K562 (cell line): ENCODE measurements at regions not wholly inside any gene's neighbourhood (a gene's known extent, or its start where the extent isn't known, plus 50 kb on each side); places are given as distances from the start of the nearest gene placed in this dataset.

Experiments
- ATAC-seq: fragments of 200-7000 bp; cut with Tn5 transposase; 3 replicates; pipeline ENCODE4 v1.9.1; 2020; ENCODE audit warnings: moderate library complexity
- BruUV-seq: library from RNA; stranded (reverse); fragments of 400-500 nt; replicated peaks from 2 replicates; lab custom pipeline; 2021; lab: Mats Ljungman, UMichigan
- CTCF ChIA-PET: fragments of 300-600 bp; formaldehyde crosslinking; extraction: SDS; loops from one replicate; lab custom pipeline; 2021; ENCODE audit warnings: low intra/inter-chr PET ratio; lab: Yijun Ruan, JAX
- POLR2A ChIA-PET: fragments of 300-600, 350-650 bp; sonication (Branson Sonifier 250); formaldehyde crosslinking; extraction: SDS; loops from one replicate; lab custom pipeline; 2021; ENCODE audit warnings: antibody characterized with exemption, inconsistent platforms; lab: Yijun Ruan, JAX
- DNase-seq, 4 experiments: peaks; one replicate each; pipeline versions ENCODE4 v3.0.0 to v3.0.0-alpha.2; 2011 to 2018; ENCODE audit warnings: low spot score in 3 of 4, mixed read lengths in 3 of 4; ENCODE audit errors: extremely low read depth in 1 of 4
- FAIRE-seq: peaks from 2 replicates; lab custom pipeline; 2011; peaks lifted over from hg19 to GRCh38; lab: Jason Lieb, UNC
- H2AFZ ChIP-seq: 2 replicates; pipeline ENCODE4 v1.6.0; 2011; ENCODE audit warnings: low read depth, low read length, control low read depth, inconsistent platforms
- H3K27ac ChIP-seq: fragments of 200-600 bp; 3 replicates; pipeline ENCODE4 v1.8.0; 2011; ENCODE audit warnings: low read depth, mild to moderate bottlenecking, control low read depth, inconsistent platforms, low read length, moderate library complexity, mixed read lengths; ENCODE audit errors: extremely low read depth
- H3K27me3 ChIP-seq, 2 experiments: fragments of 300-600 bp in 1 of 2; 2 replicates in 1 of 2; 3 replicates in 1 of 2; pipeline versions ENCODE4 v1.6.0 to v1.8.0; 2011; ENCODE audit warnings: inconsistent platforms in 2 of 2, low read length in 2 of 2, mild to moderate bottlenecking in 1 of 2, mixed read lengths in 1 of 2, moderate library complexity in 1 of 2; ENCODE audit not compliant: control insufficient read depth in 2 of 2, insufficient read depth in 2 of 2
- H3K36me3 ChIP-seq: fragments of 300-600 bp; 3 replicates; pipeline ENCODE4 v1.8.0; 2011; ENCODE audit warnings: mild to moderate bottlenecking, low read length, inconsistent platforms; ENCODE audit not compliant: control insufficient read depth, insufficient read depth
- H3K4me1 ChIP-seq, 2 experiments: fragments of 200-600 bp in 1 of 2; replicated peaks in 1 of 2; 2 replicates in 1 of 2; 3 replicates in 1 of 2; pipeline versions ENCODE4 v1.5.1 to v1.8.0; 2011; ENCODE audit warnings: inconsistent platforms in 2 of 2, low read length in 2 of 2, mild to moderate bottlenecking in 1 of 2, mixed read lengths in 1 of 2, moderate library complexity in 1 of 2; ENCODE audit not compliant: control insufficient read depth in 2 of 2, insufficient read depth in 2 of 2
- H3K4me2 ChIP-seq: 2 replicates; pipeline ENCODE4 v1.6.1; 2011; ENCODE audit warnings: low read length, control low read depth, inconsistent platforms, mixed read lengths; ENCODE audit not compliant: insufficient read depth
- H3K4me3 ChIP-seq: fragments of 200-600 bp; sonication (generic), shearing (Covaris generic); 2 replicates; pipeline ENCODE4 v1.5.1; 2016; ENCODE audit warnings: control low read depth, inconsistent platforms
- H3K79me2 ChIP-seq: fragments of 200-600 bp; 3 replicates; pipeline ENCODE4 v1.8.0; 2011; ENCODE audit warnings: low read length, inconsistent platforms; ENCODE audit not compliant: control insufficient read depth, insufficient read depth
- H3K9ac ChIP-seq, 2 experiments: 2 replicates each; pipeline versions ENCODE4 v1.6.0 to v1.6.1; 2011; ENCODE audit warnings: low read depth in 2 of 2, low read length in 2 of 2, control low read depth in 1 of 2, inconsistent platforms in 1 of 2, mild to moderate bottlenecking in 1 of 2, mixed read lengths in 1 of 2; ENCODE audit not compliant: insufficient read depth in 1 of 2
- H3K9me1 ChIP-seq: one replicate; pipeline ENCODE4 v1.6.0; 2011; ENCODE audit warnings: inconsistent platforms, mild to moderate bottlenecking, low read length, moderate library complexity; ENCODE audit not compliant: control insufficient read depth, insufficient read depth
- H3K9me3 ChIP-seq: replicated peaks from 2 replicates; pipeline ENCODE4 v1.5.1; 2011; ENCODE audit warnings: low read depth, low read length, inconsistent platforms; ENCODE audit not compliant: control insufficient read depth, insufficient read depth
- H4K20me1 ChIP-seq: replicated peaks from 2 replicates; pipeline ENCODE4 v1.6.1; 2011; ENCODE audit warnings: low read length, inconsistent platforms, mixed read lengths; ENCODE audit not compliant: control insufficient read depth, insufficient read depth
- KLF16 ChIP-seq: IDR thresholded peaks from 2 replicates; pipeline ENCODE4 v1.6.1; 2016; ENCODE audit warnings: antibody characterized with exemption
- MTA1 ChIP-seq: fragments of 450-650 bp; IDR thresholded peaks from 2 replicates; pipeline ENCODE4 v1.6.1; 2017; ENCODE audit warnings: borderline replicate concordance
- MYNN ChIP-seq, 2 experiments: sonication (generic); formaldehyde crosslinking in 1 of 2; IDR thresholded peaks; 2 replicates each; pipeline versions ENCODE4 v1.5.0 to v1.6.1; 2016 to 2020; ENCODE audit warnings: antibody characterized with exemption in 1 of 2, missing genetic modification reagents in 1 of 2
- NFXL1 ChIP-seq: fragments of 450-650 bp; formaldehyde crosslinking; IDR thresholded peaks from 2 replicates; pipeline ENCODE4 v1.4.0; 2021; ENCODE audit warnings: mild to moderate bottlenecking
- TOE1 ChIP-seq, 2 experiments: fragments of 450-650 bp in 1 of 2; sonication (generic) in 1 of 2; formaldehyde crosslinking in 1 of 2; IDR thresholded peaks; 2 replicates each; pipeline versions ENCODE4 v1.7.1 to v1.8.0; 2016 to 2022; ENCODE audit warnings: borderline replicate concordance in 2 of 2, mild to moderate bottlenecking in 2 of 2, antibody characterized with exemption in 1 of 2, inconsistent platforms in 1 of 2, low read depth in 1 of 2, missing genetic modification reagents in 1 of 2, moderate library complexity in 1 of 2
- WGBS: fragments of 100-300 bp; shearing (Covaris generic); methylation state at CpG from one replicate; pipeline ENCODE4 v1.1.6; 2016; ENCODE audit warnings: low coverage, mixed read lengths; ENCODE audit not compliant: insufficient coverage; ENCODE audit errors: missing lambda C conversion rate; 5-methylcytosine and 5-hydroxymethylcytosine counted together
- in situ Hi-C: fragments of 300-500 bp; cut with MboI; formaldehyde crosslinking; loops from 4 replicates; pipeline ENCODE4 v1.15.0; 2018; ENCODE audit warnings: inconsistent platforms, mixed read lengths
- intact Hi-C: fragments of 100-400 bp; cut with micrococcal nuclease; formaldehyde crosslinking; loops from 2 replicates; pipeline ENCODE4 v1.14.2; 2022
- TF ChIP-seq, protein P1 (sequence below): fragments of 250-450 bp; sonication (Bioruptor Pico); IDR thresholded peaks from 2 replicates; pipeline ENCODE4 v1.4.0; 2020
- TF ChIP-seq, protein P2 (sequence below): fragments of 250-450 bp; sonication (Bioruptor Pico); IDR thresholded peaks from 2 replicates; pipeline ENCODE4 v1.8.0; 2022; ENCODE audit warnings: moderate library complexity, mild to moderate bottlenecking, inconsistent platforms
- TF ChIP-seq, protein P3 (sequence below): fragments of 450-650 bp; IDR thresholded peaks from 2 replicates; pipeline ENCODE4 v1.6.1; 2016; ENCODE audit warnings: low read depth

DNA sequence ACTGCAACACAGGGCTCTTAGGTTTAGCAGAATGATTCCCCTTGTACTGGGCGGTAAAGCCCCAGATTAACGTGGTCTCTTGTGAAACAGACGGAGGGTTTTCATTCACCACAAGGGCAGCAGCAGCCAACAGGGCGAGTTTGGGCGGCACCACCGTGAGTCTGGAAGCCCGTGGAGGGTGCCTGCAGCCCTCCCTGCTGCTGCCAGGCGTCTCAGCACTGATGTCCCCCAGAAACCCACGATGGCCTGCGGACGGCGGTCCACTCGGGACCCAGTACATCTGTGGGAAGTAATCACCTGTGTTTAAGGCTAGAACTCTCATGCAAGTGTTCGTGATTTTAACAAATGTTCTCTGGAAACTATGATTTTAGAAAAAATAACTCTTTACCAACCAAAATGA lies 67.8 kb downstream of the IRX2 start:
- Histone ChIP-seq H3K36me3 (no peaks in the 10 kb centered on the region), H3K9me1 (no peaks in the 10 kb centered on the region), H3K9ac (no peak overlapping the region), H3K9me3 (no peaks in the 10 kb centered on the region), H3K4me3 (no peak overlapping the region), H3K27ac (no peak overlapping the region), H3K4me1 (no peaks in the 10 kb centered on the region), H3K4me2 (no peak overlapping the region), H3K79me2 (no peaks in the 10 kb centered on the region), H4K20me1 (0 out of 2 replicates have a peak, but pooled peaks cover 5% of the 10 kb centered on the region), H3K27me3 (peaks cover 0 to 27% of the 10 kb centered on the region in 2 experiments; a peak in 2 of 5 replicates), H2AFZ (no peak overlapping the region)
- in situ Hi-C loops = no loop called here
- BruUV-seq = no TSS peak
- TF ChIP-seq, protein P1, sequence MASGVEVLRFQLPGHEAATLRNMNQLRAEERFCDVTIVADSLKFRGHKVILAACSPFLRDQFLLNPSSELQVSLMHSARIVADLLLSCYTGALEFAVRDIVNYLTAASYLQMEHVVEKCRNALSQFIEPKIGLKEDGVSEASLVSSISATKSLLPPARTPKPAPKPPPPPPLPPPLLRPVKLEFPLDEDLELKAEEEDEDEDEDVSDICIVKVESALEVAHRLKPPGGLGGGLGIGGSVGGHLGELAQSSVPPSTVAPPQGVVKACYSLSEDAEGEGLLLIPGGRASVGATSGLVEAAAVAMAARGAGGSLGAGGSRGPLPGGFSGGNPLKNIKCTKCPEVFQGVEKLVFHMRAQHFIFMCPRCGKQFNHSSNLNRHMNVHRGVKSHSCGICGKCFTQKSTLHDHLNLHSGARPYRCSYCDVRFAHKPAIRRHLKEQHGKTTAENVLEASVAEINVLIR (CRISPR knock-in tag) = no peak
- TF ChIP-seq MTA1 = no peak
- TF ChIP-seq KLF16 = no peak
- TF ChIP-seq, protein P2, sequence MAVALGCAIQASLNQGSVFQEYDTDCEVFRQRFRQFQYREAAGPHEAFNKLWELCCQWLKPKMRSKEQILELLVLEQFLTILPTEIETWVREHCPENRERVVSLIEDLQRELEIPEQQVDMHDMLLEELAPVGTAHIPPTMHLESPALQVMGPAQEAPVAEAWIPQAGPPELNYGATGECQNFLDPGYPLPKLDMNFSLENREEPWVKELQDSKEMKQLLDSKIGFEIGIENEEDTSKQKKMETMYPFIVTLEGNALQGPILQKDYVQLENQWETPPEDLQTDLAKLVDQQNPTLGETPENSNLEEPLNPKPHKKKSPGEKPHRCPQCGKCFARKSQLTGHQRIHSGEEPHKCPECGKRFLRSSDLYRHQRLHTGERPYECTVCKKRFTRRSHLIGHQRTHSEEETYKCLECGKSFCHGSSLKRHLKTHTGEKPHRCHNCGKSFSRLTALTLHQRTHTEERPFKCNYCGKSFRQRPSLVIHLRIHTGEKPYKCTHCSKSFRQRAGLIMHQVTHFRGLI (CRISPR knock-in tag) = no peak
- TF ChIP-seq, protein P3, sequence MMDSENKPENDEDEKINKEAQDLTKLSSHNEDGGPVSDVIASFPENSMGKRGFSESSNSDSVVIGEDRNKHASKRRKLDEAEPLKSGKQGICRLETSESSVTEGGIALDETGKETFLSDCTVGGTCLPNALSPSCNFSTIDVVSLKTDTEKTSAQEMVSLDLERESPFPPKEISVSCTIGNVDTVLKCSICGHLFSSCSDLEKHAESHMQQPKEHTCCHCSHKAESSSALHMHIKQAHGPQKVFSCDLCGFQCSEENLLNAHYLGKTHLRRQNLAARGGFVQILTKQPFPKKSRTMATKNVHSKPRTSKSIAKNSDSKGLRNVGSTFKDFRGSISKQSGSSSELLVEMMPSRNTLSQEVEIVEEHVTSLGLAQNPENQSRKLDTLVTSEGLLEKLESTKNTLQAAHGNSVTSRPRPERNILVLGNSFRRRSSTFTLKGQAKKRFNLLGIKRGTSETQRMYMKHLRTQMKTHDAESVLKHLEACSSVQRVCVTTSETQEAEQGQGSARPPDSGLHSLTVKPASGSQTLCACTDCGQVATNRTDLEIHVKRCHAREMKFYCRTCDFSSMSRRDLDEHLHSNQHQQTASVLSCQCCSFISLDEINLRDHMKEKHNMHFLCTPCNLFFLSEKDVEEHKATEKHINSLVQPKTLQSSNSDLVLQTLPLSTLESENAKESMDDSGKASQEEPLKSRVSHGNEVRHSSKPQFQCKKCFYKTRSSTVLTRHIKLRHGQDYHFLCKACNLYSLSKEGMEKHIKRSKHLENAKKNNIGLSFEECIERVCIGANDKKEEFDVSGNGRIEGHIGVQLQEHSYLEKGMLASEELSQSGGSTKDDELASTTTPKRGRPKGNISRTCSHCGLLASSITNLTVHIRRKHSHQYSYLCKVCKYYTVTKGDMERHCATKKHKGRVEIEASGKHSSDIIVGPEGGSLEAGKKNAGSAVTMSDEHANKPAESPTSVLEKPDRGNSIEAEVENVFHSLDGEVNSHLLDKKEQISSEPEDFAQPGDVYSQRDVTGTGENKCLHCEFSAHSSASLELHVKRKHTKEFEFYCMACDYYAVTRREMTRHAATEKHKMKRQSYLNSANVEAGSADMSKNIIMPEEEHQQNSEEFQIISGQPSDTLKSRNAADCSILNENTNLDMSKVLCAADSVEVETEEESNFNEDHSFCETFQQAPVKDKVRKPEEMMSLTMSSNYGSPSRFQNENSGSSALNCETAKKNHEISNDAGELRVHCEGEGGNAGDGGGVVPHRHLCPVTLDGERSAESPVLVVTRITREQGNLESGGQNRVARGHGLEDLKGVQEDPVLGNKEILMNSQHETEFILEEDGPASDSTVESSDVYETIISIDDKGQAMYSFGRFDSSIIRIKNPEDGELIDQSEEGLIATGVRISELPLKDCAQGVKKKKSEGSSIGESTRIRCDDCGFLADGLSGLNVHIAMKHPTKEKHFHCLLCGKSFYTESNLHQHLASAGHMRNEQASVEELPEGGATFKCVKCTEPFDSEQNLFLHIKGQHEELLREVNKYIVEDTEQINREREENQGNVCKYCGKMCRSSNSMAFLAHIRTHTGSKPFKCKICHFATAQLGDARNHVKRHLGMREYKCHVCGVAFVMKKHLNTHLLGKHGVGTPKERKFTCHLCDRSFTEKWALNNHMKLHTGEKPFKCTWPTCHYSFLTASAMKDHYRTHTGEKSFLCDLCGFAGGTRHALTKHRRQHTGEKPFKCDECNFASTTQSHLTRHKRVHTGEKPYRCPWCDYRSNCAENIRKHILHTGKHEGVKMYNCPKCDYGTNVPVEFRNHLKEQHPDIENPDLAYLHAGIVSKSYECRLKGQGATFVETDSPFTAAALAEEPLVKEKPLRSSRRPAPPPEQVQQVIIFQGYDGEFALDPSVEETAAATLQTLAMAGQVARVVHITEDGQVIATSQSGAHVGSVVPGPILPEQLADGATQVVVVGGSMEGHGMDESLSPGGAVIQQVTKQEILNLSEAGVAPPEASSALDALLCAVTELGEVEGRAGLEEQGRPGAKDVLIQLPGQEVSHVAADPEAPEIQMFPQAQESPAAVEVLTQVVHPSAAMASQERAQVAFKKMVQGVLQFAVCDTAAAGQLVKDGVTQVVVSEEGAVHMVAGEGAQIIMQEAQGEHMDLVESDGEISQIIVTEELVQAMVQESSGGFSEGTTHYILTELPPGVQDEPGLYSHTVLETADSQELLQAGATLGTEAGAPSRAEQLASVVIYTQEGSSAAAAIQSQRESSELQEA = no peak
- no peak for TF ChIP-seq NFXL1 (CRISPR knock-in tag)
- TF ChIP-seq TOE1 (IDR thresholded peaks at IDR 0.05; ENCODE audit: borderline replicate concordance) = no peak
- no peak for TF ChIP-seq TOE1 (CRISPR knock-in tag; IDR thresholded peaks at IDR 0.05; ENCODE audit: borderline replicate concordance, low read depth)
- no peak for TF ChIP-seq MYNN (IDR thresholded peaks at IDR 0.05)
- TF ChIP-seq MYNN (CRISPR knock-in tag; IDR thresholded peaks at IDR 0.05) = no peak
- FAIRE-seq (no peak), ATAC-seq (no peak), DNase-seq (no peak)
- WGBS = 0% methylated on average over 12 of the region's 14 CpGs
- intact Hi-C loops = no loop called here
- ChIA-PET CTCF (no interaction called here), POLR2A (no interaction called here)
